ENCODE measurements at regions not wholly inside any gene's neighbourhood (a gene's known extent, or its start where the extent isn't known, plus 50 kb on each side); places are given as distances from the start of the nearest gene placed in this dataset.

DNA sequence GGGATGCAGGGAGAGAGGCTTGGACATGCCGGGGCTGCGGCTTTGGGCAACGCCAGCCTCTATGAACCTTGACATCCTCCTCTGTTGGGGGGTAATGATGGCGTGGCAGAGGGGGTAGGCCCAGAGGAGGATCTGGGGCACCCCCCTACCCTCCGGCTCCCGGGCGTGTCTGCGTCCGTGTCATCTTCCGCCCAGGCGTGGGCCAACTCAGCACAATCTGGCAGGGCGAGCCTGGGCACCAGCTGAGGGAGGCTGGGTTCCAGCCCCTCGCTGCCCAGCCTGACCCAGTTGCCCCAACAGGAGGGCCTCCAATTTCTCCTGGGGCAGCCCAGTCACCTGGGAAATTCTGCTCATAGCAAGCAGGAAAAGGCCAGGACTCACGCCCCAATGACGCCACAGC, 62.9 kb upstream of the IL17B start:
- no peak for DNase-seq

DNA sequence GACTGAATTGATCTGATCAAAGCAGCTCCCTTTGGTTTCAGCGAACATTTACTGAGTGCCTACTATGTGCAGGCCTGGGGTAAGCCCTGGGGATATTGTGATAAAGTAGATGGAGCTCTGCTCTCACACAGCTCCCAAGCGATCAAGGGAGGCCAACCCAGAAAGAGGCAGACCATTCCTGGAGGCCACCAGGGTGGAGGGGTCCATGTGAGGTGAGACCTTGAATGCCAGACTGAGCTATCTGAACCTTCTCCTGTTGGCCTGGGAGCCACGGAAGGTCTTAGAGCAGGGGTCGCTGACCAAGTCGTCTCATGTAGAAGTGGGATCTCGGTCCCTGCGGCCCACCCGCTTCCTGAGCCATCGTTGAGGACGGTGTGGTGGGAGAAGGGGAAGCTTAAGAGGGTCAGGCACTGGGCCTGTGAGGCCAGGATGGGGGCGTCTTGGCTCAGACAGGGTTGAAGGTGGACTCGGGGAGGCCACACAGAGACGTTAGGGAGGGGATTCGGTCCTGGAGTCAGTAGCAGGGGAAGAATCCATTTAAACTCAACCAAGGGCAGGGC, 62.2 kb upstream of the IL17B start:
- DNase-seq, result no peak

DNA sequence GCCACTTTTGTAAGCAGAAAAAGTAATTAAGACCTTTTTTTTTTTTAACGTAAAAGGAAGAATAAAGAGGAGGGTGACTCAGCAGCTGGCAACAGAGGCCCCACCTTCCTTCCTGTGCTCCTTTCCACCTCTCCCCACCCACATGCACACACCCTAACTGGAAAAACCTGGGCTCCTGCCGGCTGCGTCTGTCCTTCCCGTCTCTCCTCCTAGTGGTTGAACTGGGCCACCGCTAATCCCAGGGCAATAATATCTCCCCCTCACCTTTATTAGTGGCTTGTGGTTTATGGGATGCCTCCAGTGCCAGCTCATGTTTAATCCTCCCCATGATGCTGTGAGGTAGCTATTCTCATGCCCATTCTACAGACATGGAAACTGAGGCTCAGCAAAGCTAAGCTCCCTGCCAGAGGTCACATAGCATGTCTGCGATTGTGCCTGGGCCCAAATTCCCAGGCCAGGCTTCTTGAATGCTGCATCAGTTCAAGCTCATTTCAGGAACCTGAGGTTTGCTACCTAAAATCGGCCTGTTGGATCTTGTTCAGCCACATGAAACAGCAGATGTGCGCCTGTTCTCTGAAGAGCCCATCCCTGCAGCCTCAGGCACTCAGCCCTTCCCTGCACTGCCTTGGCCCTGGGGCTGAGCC, 60.9 kb upstream of the IL17B start:
- no peak for DNase-seq

DNA sequence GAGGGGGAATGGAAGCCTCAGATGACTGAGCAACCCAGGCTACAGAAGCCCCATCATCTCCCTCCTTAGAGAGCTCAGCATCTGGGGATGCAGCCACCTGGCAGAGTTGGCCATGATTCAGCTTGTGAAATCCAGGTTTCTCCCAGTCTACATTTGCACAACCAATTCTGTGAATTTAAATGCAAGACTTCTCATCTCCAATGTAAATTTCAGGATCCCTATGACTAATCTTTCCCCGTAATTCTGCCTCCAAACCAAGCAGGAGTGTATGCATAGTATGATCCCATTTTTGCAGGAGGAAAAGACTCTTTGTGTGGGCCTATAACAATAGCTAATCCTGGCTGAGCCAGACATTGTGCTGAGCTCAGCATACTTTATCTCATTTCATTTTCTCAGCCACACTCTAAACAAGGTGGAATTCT, 59.6 kb upstream of the IL17B start:
- DNase-seq, result no peak

DNA sequence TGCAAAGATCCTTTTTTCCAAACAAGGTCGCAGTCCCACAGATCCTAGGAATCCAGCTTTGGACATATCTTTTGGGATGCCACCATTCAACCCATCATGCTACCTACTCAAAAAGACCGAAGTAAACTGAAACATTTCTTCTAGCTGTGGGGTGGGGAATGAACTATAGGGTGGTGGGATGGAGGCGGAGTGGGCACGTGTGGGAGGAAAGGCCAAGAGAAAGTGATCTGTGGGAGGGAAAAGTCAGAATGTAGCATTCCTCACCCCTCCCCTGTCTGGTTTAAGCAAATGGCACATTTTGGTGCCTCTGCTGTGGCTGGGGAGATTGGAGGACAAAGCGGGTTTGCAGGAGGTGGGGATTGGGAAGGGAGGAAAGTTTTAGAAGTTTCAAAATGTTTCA, 59.2 kb upstream of the IL17B start:
- no peak for DNase-seq

DNA sequence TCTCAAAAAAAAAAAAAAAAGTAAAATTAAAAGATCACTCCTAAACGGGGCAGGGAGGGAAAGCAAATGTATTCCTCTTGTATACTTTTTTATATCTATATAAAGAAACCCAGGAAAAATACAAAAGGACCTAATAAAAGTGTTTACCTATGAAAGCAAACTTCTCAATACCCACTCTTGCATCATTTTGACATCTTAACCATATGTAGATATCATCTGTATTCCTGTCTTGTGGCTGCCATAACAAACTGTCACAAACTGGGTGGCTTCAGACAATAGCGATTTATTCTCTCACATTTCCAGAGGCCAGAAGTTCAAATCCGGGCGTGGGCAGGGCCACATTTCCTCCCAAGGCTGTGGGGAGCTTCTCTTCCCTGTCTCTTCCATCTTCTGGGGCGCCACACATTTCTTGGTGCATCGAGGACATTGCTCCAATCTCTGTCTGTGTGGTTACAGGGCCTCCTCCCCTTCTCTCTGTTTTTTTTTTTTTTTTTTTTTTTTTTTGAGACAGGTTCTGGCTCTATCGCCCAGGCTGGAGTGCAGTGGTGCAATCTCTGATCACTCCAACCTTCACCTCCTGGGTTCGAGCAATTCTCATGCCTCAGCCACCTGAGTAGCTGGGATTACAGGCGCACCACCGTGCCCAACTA, 58.4 kb upstream of the IL17B start:
- no peak for DNase-seq

DNA sequence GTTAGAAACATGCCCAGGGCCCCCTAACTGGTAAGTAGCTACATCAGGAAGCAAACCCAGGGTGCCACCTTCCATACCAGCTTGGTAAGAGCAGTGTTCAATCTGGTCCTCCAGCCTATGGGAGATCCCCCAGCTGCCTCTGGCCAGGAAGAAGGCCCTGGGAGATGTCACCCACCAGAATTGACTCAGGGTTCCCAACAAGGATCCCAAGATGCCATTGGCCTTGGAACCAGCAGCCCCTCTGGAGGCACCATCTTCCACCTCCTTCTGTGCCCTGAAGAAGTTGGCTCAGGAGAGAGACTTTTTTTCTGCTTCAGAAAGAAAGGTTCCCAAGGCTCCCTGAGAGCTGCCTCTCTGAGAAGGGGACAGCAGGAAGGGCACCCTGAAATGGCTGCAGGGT, 56.6 kb upstream of the IL17B start:
- DNase-seq, result no peak

DNA sequence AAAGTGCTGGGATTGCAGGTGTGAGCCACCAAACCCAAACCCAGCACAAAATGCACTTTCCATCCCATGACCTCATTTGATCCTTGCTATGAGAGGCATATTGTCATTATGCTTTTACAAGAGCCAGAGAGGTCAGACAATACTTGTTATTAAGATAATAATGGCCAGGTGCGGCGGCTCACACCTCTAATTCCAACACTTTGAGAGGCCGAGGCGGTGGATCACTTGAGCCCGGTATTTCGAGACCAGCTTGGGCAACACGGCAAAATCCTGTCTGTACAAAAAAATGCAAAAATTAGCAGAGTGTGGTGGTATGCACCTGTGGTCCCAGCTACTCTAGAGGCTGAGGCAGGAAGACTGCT, 55.9 kb upstream of the IL17B start:
- no peak for DNase-seq

DNA sequence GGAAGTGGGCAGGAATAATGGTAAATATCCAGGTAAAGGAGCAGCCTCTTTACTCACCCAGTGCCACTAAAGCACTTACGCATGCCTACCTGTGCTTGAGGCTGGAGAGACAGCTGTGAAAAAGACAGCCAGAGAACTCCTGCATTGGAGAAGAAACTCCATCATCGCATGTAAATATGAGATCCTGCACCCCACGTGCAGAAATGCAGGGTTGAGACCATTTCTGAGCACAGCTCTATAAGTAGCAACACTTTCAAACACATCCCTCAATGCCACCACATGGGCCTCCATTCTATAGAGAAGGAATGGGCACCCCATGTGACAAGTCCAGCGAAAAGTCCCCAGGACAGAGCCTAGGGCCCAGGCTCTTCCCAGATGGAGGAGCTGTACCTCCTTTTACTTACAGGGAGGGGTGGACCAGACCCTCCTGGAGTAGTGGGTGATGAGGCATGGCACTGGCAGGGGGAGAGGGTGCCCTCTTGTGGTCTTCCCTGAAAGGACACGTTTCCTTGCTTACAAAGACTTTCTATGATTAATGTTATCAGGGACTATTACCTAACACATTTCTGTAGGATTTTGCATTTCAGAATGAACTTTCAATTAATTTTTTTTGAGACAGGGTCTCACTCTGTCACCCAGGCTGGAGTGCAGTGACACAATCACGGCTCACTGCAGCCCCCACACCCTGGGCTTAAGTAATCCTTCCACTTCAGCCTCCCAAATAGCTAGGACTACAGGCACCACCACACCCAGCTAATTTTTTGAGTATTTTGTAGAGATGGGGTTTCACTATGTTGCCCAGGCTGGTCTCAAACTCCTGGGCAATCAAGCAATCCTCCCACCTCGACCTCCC, 55.3 kb upstream of the IL17B start:
- DNase-seq, result peak in 1 of 2 experiments; percentile 59

DNA sequence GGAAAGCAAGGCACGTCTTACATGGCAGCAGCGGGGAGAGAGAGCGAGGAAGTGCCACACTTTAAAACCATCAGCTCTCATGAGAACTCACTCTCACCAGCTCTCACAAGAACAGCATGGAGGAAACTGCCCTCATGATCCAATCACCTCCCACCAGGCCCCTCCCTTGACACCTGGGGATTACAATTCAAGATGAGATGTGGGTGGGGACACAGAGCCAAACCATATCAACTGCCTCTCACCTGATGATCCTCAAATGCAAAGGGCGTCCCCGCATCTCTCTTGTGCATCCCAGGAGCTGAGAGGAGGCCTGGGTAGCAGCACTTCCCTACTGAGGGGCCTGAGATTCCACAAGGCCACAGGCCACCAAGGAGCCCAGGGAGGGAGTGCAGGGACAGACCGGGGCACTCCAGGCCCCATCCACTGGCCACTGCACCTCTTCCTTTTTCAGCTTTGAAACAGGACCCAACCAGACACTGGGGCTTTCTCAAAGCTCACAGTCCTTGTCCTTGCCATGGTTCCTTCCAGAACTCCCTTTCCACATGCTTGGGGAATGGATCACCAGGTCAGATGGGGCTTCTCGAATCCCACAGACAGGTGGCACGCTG, 54.5 kb upstream of the IL17B start:
- DNase-seq, result no peak

DNA sequence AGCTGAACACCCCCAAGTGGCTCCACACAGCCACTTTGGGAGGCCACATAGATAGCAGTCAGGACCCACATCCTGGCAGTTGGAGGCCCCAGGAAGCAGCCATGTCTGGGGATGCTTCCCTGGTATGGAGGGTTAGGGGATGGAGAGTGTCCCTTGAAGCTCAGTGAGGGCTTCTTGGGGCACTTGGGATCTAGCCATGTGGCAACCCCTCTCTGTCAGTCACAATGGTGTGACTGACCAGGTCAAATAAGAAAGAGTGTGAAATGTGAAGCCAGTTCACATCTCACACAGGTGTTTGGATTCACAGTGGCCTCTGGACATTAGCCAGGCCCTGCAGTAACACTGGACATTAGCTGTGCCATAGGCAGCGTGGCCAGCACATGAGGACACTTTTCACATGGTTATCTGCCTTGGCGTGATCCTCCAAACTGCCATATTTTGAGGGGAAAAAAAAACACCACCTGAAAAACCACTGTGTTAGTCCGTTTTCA, 53.9 kb upstream of the IL17B start:
- DNase-seq, result no peak

DNA sequence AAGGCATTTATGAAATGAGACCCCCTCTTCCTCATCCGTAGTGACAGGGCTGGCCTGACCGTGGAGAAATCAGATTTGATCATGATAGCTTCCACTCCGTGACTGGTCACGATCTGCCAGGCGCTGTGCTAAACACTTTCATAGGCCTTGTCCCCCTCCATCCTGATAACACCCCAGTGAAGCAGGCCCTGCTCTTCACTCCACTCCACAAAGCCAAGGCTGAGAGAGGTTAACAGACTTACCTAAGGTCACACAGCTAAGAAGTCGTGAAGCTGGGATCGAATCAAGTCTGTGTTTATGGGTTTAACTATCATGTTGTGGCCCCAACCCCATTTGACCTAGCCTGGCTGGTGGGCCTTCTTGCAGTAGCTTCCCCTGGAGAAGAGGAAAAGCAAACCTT, 53.3 kb upstream of the IL17B start:
- no peak for DNase-seq

DNA sequence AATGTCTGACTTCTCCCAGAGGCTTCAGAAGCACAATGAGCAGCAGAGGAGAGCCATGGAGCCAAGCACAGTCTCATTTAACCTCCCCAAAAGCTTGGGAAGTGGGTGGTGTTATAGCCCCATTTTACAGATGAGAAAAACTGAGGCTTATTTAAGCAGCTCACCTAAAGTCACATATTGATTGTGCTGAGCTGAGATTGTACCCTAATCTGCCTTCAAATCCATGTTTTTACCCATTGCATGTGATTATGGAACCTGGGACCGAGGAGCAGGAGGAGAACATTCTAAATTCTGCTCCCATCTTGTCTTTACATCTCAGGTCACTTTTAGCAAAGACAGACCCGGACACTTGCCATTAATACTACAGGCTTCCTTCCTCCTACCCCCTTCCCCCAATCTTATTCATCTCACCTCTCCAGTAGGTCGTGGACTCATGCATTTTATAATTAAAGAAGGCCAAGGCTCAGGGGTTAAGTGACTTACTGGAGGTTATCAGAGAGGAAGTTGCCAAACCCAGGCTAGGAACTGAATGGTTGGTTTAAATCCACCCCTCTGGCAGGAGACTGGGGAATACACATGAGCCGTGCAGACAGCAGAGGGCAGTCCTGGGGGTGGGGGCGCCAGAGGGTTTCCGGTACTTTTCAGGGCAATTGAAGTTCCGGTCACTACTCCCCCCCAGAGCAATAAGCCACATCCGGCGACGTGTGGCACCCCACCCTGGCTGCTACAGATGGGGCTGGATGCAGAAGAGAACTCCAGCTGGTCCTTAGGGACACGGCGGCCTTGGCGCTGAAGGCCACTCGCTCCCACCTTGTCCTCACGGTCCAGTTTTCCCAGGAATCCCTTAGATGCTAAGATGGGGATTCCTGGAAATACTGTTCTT, 51.0 kb upstream of the IL17B start:
- no peak for DNase-seq
